ENCODE measurements at regions not wholly inside any gene's neighbourhood (a gene's known extent, or its start where the extent isn't known, plus 50 kb on each side); places are given as distances from the start of the nearest gene placed in this dataset.

DNA sequence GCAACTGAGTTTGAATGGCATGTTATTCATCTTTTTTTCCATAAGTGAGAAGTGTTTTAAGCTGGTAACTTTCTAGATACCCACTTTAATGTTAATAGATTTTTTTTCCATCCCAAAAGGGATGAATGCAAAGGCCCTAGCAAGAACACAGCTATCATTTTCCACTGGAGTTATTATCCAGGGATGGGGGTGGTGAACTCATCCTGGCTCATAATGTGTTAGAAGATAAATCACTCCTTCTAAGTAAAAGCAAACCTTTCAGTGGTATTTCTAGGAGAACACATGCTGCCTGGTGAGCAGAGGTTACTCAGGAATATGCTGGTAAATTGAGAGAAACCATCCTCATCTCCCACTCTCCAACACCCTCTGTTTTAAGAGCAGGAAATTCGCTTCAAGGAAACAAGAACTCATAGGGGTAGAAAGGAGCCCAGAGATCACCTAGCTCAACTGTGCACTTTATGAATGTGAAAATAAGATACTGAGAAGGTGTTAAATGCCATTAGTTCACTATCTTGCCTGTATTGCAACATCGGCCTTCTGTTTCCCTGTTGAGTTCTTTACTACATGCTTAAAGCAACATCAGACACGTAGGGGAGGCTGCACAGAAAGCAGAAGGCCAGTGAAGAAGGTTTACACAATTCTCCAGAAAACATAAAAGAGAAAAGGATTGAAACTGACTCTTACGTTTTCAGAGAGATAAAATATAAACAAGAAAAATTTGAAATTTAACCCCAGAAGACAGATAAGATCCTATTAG is 264.0 kb upstream of the PRKCQ start:
- FAIRE-seq (no peak), DNase-seq (ENCODE audit: insufficient read length, low spot score) (no peak)
- TF ChIP-seq CTCF (IDR thresholded peaks at IDR 0.05; ENCODE audit: insufficient read depth, missing control alignments), result no peak

- FAIRE-seq (no peak), DNase-seq (ENCODE audit: insufficient read length, low spot score) (no peak)
- TF ChIP-seq CTCF (IDR thresholded peaks at IDR 0.05; ENCODE audit: insufficient read depth, missing control alignments), result no peak
Observed at GRCh38 chr10:6843481-6843881, 263.4 kb upstream of the PRKCQ start.

GRCh38 chr10:6842722-6843121 is 262.6 kb upstream of the PRKCQ start:
- FAIRE-seq (no peak), DNase-seq (ENCODE audit: insufficient read length, low spot score) (no peak)
- no peak for TF ChIP-seq CTCF (IDR thresholded peaks at IDR 0.05; ENCODE audit: insufficient read depth, missing control alignments)

DNA sequence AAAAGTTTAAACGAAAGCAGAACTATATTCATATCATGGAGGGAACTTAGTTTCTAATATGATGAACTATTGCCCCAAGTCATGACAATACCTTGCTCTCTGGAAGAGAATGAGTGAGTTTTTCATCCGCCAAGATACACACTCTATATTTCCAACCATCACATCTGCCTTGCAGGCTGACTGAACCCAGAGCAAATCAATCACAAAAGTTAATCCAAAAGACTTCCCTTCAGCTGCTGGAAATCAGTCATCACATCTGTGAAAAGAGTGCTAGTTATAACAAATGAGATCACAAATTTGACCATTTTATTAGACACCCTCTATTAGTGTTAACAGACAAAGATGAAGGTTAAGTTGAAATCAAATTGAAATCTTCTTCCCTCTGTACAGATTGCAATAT is 261.7 kb upstream of the PRKCQ start:
- FAIRE-seq (no peak), DNase-seq (ENCODE audit: insufficient read length, low spot score) (no peak)
- no peak for TF ChIP-seq CTCF (IDR thresholded peaks at IDR 0.05; ENCODE audit: insufficient read depth, missing control alignments)

DNA sequence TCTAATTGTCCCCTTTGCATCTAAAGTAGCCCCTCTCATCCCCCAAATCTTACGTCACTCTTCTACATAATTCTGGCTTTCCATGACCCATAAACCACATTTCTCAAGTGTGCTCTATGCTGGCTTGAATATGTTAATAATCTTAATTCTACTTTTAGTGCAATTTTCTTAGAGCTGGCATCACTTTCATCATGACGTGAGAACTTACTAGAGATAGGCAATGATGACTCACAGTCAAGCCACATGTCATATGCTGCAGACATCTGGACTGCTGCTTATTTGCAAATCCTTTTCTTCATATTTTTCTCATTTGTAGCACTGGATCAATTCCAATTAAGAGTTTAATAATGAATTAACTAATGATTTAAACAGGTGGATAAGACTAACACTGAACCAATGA is 260.7 kb upstream of the PRKCQ start:
- FAIRE-seq, result no peak
- no peak for DNase-seq (ENCODE audit: insufficient read length, low spot score)
- no peak for TF ChIP-seq CTCF (IDR thresholded peaks at IDR 0.05; ENCODE audit: insufficient read depth, missing control alignments)

GRCh38 chr10:6840201-6840691 is 260.2 kb upstream of the PRKCQ start:
- DNase-seq (ENCODE audit: insufficient read length, low spot score) (no peak), FAIRE-seq (no peak)

More at GRCh38 chr10:6840201-6840691, 260.2 kb upstream of the PRKCQ start:
- no peak for TF ChIP-seq CTCF (IDR thresholded peaks at IDR 0.05; ENCODE audit: insufficient read depth, missing control alignments)

Data from D721Med (cell line).